ENCODE measurements at regions not wholly inside any gene's neighbourhood (a gene's known extent, or its start where the extent isn't known, plus 50 kb on each side); places are given as distances from the start of the nearest gene placed in this dataset.
"Not testable (repeated sequence)": the region's sequence is repeated elsewhere in the genome, so short reads cannot be mapped to it uniquely, and the experiment has no call there.

DNA sequence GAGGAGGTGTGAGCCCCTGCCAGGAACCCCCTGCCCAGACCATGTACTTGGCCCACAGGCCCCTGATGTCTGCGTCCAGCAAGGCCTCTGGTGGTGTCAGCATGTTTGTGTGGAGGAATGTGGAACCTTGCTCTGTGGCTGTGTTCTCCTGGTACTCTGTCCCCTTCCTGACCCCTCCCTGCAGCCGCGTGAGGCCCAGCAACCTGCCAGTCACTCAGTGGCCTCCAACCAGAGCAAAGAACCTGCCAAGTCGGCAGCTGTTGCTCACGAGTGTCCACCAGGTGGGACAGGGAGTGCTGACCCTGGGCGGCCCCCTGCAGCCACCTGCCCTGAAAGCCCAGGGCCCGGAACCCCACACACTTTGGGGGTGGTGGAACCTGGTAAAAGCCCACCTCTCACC, 65.6 kb upstream of the COBL start:
- TF ChIP-seq, protein P1, sequence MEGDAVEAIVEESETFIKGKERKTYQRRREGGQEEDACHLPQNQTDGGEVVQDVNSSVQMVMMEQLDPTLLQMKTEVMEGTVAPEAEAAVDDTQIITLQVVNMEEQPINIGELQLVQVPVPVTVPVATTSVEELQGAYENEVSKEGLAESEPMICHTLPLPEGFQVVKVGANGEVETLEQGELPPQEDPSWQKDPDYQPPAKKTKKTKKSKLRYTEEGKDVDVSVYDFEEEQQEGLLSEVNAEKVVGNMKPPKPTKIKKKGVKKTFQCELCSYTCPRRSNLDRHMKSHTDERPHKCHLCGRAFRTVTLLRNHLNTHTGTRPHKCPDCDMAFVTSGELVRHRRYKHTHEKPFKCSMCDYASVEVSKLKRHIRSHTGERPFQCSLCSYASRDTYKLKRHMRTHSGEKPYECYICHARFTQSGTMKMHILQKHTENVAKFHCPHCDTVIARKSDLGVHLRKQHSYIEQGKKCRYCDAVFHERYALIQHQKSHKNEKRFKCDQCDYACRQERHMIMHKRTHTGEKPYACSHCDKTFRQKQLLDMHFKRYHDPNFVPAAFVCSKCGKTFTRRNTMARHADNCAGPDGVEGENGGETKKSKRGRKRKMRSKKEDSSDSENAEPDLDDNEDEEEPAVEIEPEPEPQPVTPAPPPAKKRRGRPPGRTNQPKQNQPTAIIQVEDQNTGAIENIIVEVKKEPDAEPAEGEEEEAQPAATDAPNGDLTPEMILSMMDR (IDR thresholded peaks at IDR 0.05) = not testable (repeated sequence)
- TF ChIP-seq POLR2A (IDR thresholded peaks at IDR 0.05) = not testable (repeated sequence)

Data from testis (tissue), 2 donors.